K562 (cell line): ENCODE measurements at regions not wholly inside any gene's neighbourhood (a gene's known extent, or its start where the extent isn't known, plus 50 kb on each side); places are given as distances from the start of the nearest gene placed in this dataset.

Source experiments
- ARID4B ChIP-seq: sonication (generic); formaldehyde crosslinking; IDR thresholded peaks from 2 replicates; pipeline ENCODE4 v1.8.0; 2022; ENCODE audit warnings: mild to moderate bottlenecking, missing genetic modification reagents
- ARNT ChIP-seq, 2 experiments: fragments of 450-650 bp; IDR thresholded peaks; 2 replicates each; pipeline ENCODE4 v1.6.1; 2016; ENCODE audit warnings: mild to moderate bottlenecking in 1 of 2
- CBX2 ChIP-seq: fragments of 200-600 bp; sonication (generic); IDR thresholded peaks from one replicate; pipeline ENCODE4 v1.6.1; 2012; ENCODE audit warnings: mild to moderate bottlenecking, low read length, inconsistent platforms; ENCODE audit not compliant: insufficient read depth, poor library complexity, severe bottlenecking
- CBX8 ChIP-seq: fragments of 200-600 bp; sonication (generic); IDR thresholded peaks from 2 replicates; pipeline ENCODE4 v1.6.1; 2012; ENCODE audit warnings: borderline replicate concordance, mixed run types, low read depth, mild to moderate bottlenecking, moderate library complexity, mixed read lengths, low read length, control low read depth, inconsistent platforms; ENCODE audit not compliant: poor library complexity, severe bottlenecking; ENCODE audit errors: extremely low read depth
- EP300 ChIP-seq: IDR thresholded peaks from 2 replicates; pipeline ENCODE4 v1.6.1; 2012; ENCODE audit warnings: low read length, improper control_type of control experiment
- HDAC6 ChIP-seq: IDR thresholded peaks from 2 replicates; pipeline ENCODE4 v1.6.1; 2012; ENCODE audit warnings: low read depth, mild to moderate bottlenecking, control low read depth, inconsistent platforms, low read length, moderate library complexity
- HNRNPH1 ChIP-seq: fragments of 200-400 bp; formaldehyde crosslinking; optimal IDR thresholded peaks from 2 replicates; pipeline ENCODE3; 2017; ENCODE audit warnings: low read depth, mild to moderate bottlenecking, low read length, moderate library complexity
- IFI16 ChIP-seq: fragments of 250-450 bp; sonication (Bioruptor Pico); IDR thresholded peaks from 2 replicates; pipeline ENCODE4 v2.1.2; 2022; ENCODE audit warnings: mild to moderate bottlenecking, inconsistent platforms
- MIER1 ChIP-seq: fragments of 450-650 bp; IDR thresholded peaks from 2 replicates; pipeline ENCODE4 v1.6.1; 2016; ENCODE audit warnings: antibody characterized with exemption, mild to moderate bottlenecking, low read depth
- MLX ChIP-seq, 2 experiments: fragments of 450-650 bp in 1 of 2; sonication (generic) in 1 of 2; formaldehyde crosslinking; conservative IDR thresholded peaks; 2 replicates each; pipeline versions ENCODE4 v1.4.0 to v1.8.1; 2020 to 2022; ENCODE audit warnings: mild to moderate bottlenecking in 1 of 2, missing genetic modification reagents in 1 of 2
- MTA3 ChIP-seq: fragments of 450-650 bp; formaldehyde crosslinking; IDR thresholded peaks from 2 replicates; pipeline ENCODE4 v1.6.1; 2017; ENCODE audit warnings: mild to moderate bottlenecking, borderline replicate concordance
- NBN ChIP-seq: fragments of 450-650 bp; IDR thresholded peaks from 2 replicates; pipeline ENCODE4 v1.6.1; 2016; ENCODE audit warnings: low read depth, mild to moderate bottlenecking
- POLR2H ChIP-seq: IDR thresholded peaks from 2 replicates; pipeline ENCODE4 v1.6.1; 2016; ENCODE audit warnings: missing genetic modification characterization, low read depth, mild to moderate bottlenecking, control low read depth, missing compliant biosample characterization, moderate library complexity
- RFX1 ChIP-seq: fragments of 450-650 bp; IDR thresholded peaks from 2 replicates; pipeline ENCODE4 v1.6.1; 2016; ENCODE audit warnings: mild to moderate bottlenecking, moderate library complexity
- SREBF1 ChIP-seq: fragments of 150-350 bp; IDR thresholded peaks from 2 replicates; pipeline ENCODE4 v1.6.1; 2014; ENCODE audit warnings: antibody characterized with exemption, low read depth, low read length, borderline replicate concordance
- STAG1 ChIP-seq: sonication (generic); formaldehyde crosslinking; IDR thresholded peaks from 2 replicates; pipeline ENCODE4 v1.5.0; 2020; ENCODE audit warnings: missing genetic modification reagents, borderline replicate concordance
- TEAD1 ChIP-seq, 2 experiments: fragments of 450-650 bp in 1 of 2; sonication (generic) in 1 of 2; formaldehyde crosslinking; IDR thresholded peaks; 2 replicates each; pipeline versions ENCODE4 v1.4.0 to v1.8.0; 2020 to 2022; ENCODE audit warnings: mild to moderate bottlenecking in 2 of 2, missing genetic modification reagents in 1 of 2
- ZFX ChIP-seq: sonication (generic); formaldehyde crosslinking; IDR thresholded peaks from 2 replicates; pipeline ENCODE4 v1.8.0; 2022; ENCODE audit warnings: mild to moderate bottlenecking, missing genetic modification reagents, moderate library complexity
- ZNF431 ChIP-seq: sonication (generic); formaldehyde crosslinking; IDR thresholded peaks from 2 replicates; pipeline ENCODE4 v1.8.0; 2022; ENCODE audit warnings: mild to moderate bottlenecking, missing genetic modification reagents
- ZNF511 ChIP-seq: sonication (generic); formaldehyde crosslinking; IDR thresholded peaks from 2 replicates; pipeline ENCODE4 v1.8.0; 2022; ENCODE audit warnings: mild to moderate bottlenecking, missing genetic modification reagents
- ZNF75A ChIP-seq: fragments of 450-650 bp; formaldehyde crosslinking; IDR thresholded peaks from 2 replicates; pipeline ENCODE4 v1.4.0; 2020; ENCODE audit warnings: mild to moderate bottlenecking

GRCh38 chr1:244302876-244303609, 148.7 kb downstream of the ADSS2 start (continued):
- TF ChIP-seq ARID4B (CRISPR knock-in tag) (0 out of 2 replicates have a peak, but pooled peaks have one; percentile 57), TEAD1 (CRISPR knock-in tag; IDR thresholded peaks at IDR 0.05) (peak; percentile 94 to 99), HNRNPH1 (no peak), EP300 (peak; percentile 98), RFX1 (no peak), MIER1 (no peak), POLR2H (tag) (peak; percentile 75), CBX2 (no peak), ZNF431 (CRISPR knock-in tag) (peak; percentile 75; the same call in 1 of the 2 replicates), NBN (peak; percentile 84), SREBF1 (peak; percentile 100), MLX (CRISPR knock-in tag; conservative IDR thresholded peaks at IDR 0.05) (0 out of 4 replicates have a peak, but pooled peaks of 1 of the 2 experiments have one; percentile 40), ZFX (CRISPR knock-in tag) (peak; percentile 56), IFI16 (peak; percentile 76), ARNT (IDR thresholded peaks at IDR 0.05) (peak; percentile 49 to 67; a peak in 3 of 4 replicates), ZNF511 (peak; percentile 89), HDAC6 (no peak), CBX8 (no peak), ZNF75A (CRISPR knock-in tag) (0 out of 2 replicates have a peak, but pooled peaks have one; percentile 11), STAG1 (CRISPR knock-in tag) (no peak), MTA3 (peak; percentile 93)
